ENCODE measurements at regions not wholly inside any gene's neighbourhood (a gene's known extent, or its start where the extent isn't known, plus 50 kb on each side); places are given as distances from the start of the nearest gene placed in this dataset.

GRCh38 chr6:227074-227782, 65.1 kb upstream of the DUSP22 start:
- DNase-seq: no peak

- no peak for DNase-seq
Observed at GRCh38 chr6:227812-228338, 64.4 kb upstream of the DUSP22 start.

- no peak for DNase-seq
Observed at GRCh38 chr6:228881-229651, 63.2 kb upstream of the DUSP22 start.

- DNase-seq: no peak
Observed at GRCh38 chr6:231779-232178, 60.5 kb upstream of the DUSP22 start.

GRCh38 chr6:232982-233640, 59.2 kb upstream of the DUSP22 start:
- no peak for DNase-seq

- no peak for DNase-seq
Observed at GRCh38 chr6:234706-235372, 57.4 kb upstream of the DUSP22 start.

GRCh38 chr6:235763-236360, 56.4 kb upstream of the DUSP22 start:
- no peak for DNase-seq

- DNase-seq: no peak
Observed at GRCh38 chr6:236519-236918, 55.8 kb upstream of the DUSP22 start.

- no peak for DNase-seq
Observed at GRCh38 chr6:240151-240550, 52.1 kb upstream of the DUSP22 start.

- no peak for DNase-seq
Observed at GRCh38 chr6:241336-241865, 50.9 kb upstream of the DUSP22 start.

Measured in SW 1271 (cell line).